Daoy (cell line): ENCODE measurements at regions not wholly inside any gene's neighbourhood (a gene's known extent, or its start where the extent isn't known, plus 50 kb on each side); places are given as distances from the start of the nearest gene placed in this dataset.
"Not testable (repeated sequence)": the region's sequence is repeated elsewhere in the genome, so short reads cannot be mapped to it uniquely, and the experiment has no call there.

ENCODE experiments used
- DNase-seq: peaks from one replicate; pipeline ENCODE4 v3.0.0-alpha.2; 2015; ENCODE audit warnings: low read depth

- not testable (repeated sequence) for DNase-seq
Measured at GRCh38 chr12:102666176-102666575, 185.8 kb upstream of the IGF1 start.

GRCh38 chr12:102659200-102659911 is 179.0 kb upstream of the IGF1 start:
- no peak for DNase-seq

GRCh38 chr12:102653406-102653805 is 173.0 kb upstream of the IGF1 start:
- no peak for DNase-seq

GRCh38 chr12:102652645-102653313 is 172.4 kb upstream of the IGF1 start:
- no peak for DNase-seq

GRCh38 chr12:102645968-102646367 is 165.6 kb upstream of the IGF1 start:
- no peak for DNase-seq

- DNase-seq: no peak
Measured at GRCh38 chr12:102643879-102644575, 163.7 kb upstream of the IGF1 start.

GRCh38 chr12:102642199-102642598 is 161.8 kb upstream of the IGF1 start:
- peak; percentile 14 for DNase-seq

GRCh38 chr12:102640658-102641057 is 160.3 kb upstream of the IGF1 start:
- not testable (repeated sequence) for DNase-seq

GRCh38 chr12:102638777-102639176 is 158.4 kb upstream of the IGF1 start:
- DNase-seq: no peak

GRCh38 chr12:102633981-102634605 is 153.7 kb upstream of the IGF1 start:
- no peak for DNase-seq

GRCh38 chr12:102631274-102631673 is 150.9 kb upstream of the IGF1 start:
- DNase-seq: peak; percentile 60

GRCh38 chr12:102629262-102629888 is 149.0 kb upstream of the IGF1 start:
- no peak for DNase-seq

- no peak for DNase-seq
Measured at GRCh38 chr12:102625819-102626218, 145.5 kb upstream of the IGF1 start.

- DNase-seq: no peak
Measured at GRCh38 chr12:102622618-102623017, 142.3 kb upstream of the IGF1 start.

- DNase-seq: no peak
Measured at GRCh38 chr12:102618197-102618877, 138.0 kb upstream of the IGF1 start.

- DNase-seq: no peak
Measured at GRCh38 chr12:102616692-102617091, 136.3 kb upstream of the IGF1 start.

- DNase-seq: no peak
Measured at GRCh38 chr12:102611995-102612394, 131.6 kb upstream of the IGF1 start.

- DNase-seq: no peak
Measured at GRCh38 chr12:102609996-102610395, 129.6 kb upstream of the IGF1 start.

- DNase-seq: no peak
Measured at GRCh38 chr12:102603021-102603420, 122.7 kb upstream of the IGF1 start.

- no peak for DNase-seq
Measured at GRCh38 chr12:102602521-102602920, 122.2 kb upstream of the IGF1 start.

- DNase-seq: no peak
Measured at GRCh38 chr12:102601621-102602020, 121.3 kb upstream of the IGF1 start.
